IPS-NIHi11 (cell line): ENCODE measurements at regions not wholly inside any gene's neighbourhood (a gene's known extent, or its start where the extent isn't known, plus 50 kb on each side); places are given as distances from the start of the nearest gene placed in this dataset.

ENCODE experiments used
- DNase-seq: peaks from one replicate; pipeline ENCODE4 v3.0.0; 2012; ENCODE audit warnings: mixed read lengths, low spot score

DNA sequence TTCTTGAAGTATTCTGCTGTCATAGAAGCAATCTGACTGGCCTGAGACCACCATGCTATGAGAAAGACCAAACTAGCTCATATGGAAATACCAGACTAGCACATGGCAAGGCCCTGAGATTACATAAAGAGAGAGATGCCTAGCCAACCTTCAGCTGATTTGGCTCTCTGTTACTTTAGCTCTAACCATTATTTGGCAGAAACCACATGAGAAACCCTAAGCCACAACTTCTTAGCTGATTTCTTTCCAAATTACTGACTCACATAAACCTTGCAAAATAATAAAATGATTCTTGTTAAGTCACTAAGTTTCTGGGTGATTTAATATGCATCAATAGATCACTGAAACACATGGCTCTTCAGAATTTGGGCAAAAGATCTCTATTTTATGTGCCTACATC, 295.0 kb upstream of the ZNF521 start:
- DNase-seq: no peak

GRCh38 chr18:25639596-25639995, 287.6 kb upstream of the ZNF521 start:
- no peak for DNase-seq

DNA sequence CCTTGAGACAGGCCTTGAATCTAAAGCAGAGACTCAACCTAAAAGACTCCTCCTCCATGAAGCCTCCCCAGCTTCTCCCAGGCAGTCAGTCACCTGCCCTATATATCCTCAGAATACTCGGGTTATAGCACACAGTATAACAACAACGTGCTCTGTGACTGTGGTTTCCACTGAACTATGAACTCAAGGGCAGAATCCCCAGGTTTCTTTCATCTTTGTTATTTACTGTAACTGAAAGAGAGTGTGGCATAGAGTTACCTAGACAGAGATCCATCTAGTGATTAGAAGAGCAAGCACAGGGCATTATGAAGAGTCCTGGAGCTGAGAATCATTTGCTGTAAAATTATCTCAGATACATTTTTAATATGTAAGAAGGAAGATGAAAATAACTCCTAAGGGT, 281.6 kb upstream of the ZNF521 start:
- no peak for DNase-seq

- no peak for DNase-seq
These were observed 278.7 kb upstream of the ZNF521 start for GRCh38 chr18:25630682-25631081.

DNA sequence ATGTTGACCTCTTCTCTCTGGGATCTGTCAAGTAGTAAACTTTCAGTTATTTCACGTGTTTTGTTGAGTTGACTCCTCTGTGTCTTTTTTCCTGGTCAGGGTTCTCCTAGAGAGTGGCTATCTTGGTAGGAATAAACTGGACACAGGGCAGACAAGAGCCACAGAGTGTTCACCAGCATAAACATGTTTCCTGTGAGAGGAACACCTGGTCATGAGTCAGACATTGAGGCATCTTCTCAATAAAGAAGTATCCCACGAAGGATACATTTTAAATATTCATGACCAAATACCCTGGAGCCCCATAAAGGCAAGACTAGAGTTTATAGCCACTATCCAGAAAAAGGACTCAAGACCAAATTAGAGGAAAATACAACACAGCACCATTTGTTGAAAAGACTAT, 269.7 kb upstream of the ZNF521 start:
- DNase-seq: no peak

DNA sequence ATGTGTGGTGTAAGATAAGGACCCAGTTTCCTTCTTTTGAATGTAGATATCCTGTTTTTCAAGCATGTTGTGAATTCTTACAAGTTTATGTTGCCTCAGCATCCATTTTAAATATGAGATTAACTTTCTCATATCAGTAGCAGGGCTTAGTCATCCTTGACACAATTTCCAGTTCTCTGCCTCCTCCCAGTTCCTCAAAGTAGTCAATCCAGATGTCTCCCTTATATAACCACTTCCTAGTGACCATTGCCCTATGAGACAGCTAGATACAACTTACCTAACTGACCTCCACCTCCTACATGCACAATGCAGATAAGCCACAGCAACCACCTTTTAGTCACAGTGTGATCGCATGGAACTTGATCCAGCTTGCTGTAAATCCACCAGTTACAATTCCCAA, 269.2 kb upstream of the ZNF521 start:
- no peak for DNase-seq

DNA sequence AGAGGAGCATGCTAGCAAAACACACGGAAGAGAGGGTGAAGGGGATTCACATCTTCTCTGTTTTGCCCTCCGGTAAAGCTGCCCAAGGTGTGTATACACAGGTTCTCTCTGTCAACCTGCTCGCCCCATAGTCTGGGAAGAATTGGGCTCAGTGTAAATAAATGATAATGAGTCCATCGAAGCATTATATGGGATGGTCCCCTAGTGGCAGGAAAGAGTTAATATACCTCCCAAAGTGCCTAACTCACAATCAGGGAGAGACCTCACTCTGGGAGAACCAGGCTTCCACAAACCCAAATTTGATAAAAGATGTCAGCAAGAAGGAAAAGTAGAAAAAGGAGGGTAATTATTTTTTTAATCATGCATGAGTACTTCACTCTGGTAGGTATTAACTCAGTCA, 262.2 kb upstream of the ZNF521 start:
- no peak for DNase-seq

GRCh38 chr18:25612466-25612865, 260.5 kb upstream of the ZNF521 start:
- no peak for DNase-seq

DNA sequence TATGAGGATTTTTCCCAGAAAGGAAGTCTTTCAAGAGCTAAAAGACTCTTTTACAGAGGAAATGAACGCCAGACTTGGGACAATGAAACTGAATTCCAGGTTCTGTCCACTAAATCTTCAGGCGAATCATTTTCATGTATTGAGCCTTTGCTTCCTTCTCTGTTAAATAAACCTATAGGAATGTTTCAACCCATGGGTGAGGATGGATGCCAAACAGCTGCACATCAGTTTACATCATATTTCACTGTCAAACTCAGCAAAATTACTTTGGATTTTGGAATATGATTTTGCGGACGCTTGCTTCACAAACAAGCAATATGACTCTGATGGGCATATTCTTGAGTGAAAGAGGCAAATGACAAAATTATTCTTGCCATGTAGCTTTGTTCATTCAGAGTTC, 256.1 kb upstream of the ZNF521 start:
- DNase-seq: no peak

DNA sequence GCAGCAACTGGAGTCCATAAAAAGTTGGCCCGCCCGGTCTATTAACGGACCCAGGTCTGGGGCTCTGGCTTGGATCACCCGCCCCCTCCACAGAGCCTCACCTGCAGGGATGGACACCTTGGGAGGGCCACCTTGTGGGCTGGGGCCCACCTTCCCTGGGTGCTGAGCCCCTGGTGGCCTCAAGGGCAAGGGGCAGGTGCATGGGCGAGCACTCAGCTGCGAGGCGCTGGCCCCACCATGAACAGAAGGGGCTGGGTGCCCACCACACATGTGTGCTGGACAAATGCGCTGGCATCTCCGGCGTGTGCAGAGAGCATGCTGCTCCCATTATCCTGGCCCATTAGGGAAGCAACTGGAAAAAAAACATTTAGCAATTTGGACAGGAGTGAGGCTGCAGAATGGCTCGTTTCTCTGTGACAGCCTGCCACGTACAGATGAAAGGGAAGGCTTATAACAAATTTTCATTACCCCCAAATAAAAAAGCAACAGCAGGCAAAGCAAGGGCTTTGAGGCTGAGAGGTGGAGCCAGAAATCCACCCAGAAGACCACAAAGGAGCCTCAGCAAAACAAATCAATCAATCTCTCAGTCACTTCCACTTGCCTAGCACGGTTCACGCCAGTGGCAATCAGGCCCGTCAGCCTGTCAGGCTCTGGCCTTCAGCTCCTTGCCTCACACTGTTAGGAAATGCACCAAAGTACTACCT, 253.1 kb upstream of the ZNF521 start:
- DNase-seq: no peak

DNA sequence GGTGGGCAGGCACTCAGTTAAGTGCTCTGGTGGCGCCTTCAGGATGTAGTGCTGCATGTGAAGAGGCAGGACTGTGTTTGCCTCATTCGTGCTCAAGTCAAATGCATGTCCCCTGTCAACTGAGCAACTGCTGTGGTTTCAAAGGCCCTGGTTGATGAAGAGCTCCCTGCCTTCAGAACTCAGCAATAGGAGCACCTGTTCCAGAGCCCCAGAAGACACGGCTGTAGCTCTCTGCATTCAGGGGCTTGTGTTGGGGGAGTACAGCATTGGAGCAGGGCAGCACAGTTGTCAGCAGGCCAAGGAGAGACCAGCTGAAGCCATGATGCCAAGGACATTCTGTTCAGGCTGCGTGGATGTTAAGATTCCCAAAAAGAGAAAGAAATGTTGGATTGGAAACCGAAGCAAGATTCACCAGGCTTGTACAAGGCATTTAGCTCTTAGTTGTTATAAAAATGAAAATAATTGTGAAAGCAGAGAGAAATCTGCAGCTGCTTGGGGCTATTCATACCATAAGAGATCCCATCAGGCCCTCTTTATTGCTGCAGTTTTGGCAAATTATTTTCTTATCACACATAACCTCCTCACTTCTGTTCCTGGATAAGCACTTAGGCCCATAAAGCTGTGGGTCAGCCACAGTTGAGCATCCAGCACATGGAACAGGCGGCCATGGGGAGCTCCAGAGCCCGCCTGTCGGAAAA, 252.4 kb upstream of the ZNF521 start:
- no peak for DNase-seq

GRCh38 chr18:25599443-25599842, 247.5 kb upstream of the ZNF521 start:
- DNase-seq: no peak

DNA sequence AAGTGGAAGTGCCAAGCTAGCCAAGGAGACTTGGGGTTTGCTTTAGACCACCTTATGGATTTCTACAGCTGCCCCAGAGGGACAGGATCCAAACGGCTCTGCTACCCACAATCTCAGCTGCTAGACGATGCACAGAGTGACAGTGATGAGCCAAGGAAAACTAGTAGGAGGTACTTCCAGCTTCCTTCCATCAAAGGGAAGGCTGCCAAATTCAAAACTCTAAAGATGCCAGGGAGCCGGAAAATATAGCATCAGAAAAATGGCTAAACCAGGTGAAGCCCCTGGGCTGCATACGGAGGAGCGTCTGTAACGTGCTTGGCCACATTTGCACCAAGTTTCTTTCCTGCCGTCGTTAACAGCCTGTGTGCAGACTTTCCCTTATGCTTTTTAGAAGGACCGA, 245.5 kb upstream of the ZNF521 start:
- DNase-seq: no peak

DNA sequence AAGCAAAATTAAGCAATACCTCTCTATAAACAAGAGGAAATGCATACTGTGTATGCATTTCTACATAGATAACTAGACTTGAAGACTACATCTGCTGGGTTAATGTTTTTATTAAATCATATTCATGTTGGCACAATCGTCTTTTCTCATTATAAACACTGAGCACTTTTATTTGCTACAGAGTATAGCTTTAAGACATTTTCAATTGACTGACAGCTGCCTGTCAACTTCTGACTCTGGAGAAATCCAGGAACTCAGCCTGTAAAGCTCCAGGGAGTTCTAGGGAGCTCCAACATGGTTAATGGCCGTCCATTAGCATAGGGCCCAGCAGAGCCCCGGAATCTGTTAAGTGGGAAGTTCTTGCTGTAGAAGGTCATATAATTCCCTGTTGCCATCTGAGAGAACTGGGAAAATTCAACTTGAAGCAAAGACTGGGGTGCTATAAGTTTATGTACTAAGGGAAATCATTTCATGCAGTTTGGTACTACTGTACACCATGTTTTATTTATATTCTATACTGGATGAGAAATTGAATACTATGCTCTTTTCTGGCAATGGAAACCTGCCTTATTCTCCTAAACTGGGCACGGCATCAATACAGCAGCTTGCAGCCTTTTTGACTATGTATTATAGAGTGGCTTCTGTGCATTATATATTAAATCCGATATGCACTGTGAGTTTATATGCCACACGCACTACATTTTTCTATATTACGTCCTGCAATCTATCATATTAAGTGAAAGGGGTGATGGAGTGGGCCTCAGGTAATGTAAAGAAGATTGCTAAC, 243.5 kb upstream of the ZNF521 start:
- no peak for DNase-seq

GRCh38 chr18:25594351-25594750, 242.4 kb upstream of the ZNF521 start:
- DNase-seq: no peak

GRCh38 chr18:25592804-25593360, 240.9 kb upstream of the ZNF521 start:
- DNase-seq: no peak

DNA sequence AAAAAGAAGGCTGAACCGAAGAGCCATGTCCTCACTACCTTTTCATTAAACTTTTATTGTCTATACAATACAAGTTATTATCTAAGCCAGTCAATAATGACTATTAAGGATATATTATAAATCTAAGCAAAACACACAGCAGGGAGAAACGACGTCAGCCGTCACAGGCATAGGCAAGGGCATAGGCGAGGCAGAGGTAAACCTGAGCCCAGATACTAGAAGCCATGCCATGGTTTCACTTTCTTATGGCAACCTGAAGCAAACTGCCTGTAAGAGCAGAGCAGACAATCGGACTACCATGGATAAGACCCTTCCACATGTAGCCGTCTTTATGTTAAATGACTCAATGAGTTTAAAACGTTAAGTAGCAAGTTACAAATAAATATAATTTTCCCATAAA, 238.5 kb upstream of the ZNF521 start:
- DNase-seq: no peak

- DNase-seq: no peak
These were observed 235.6 kb upstream of the ZNF521 start for GRCh38 chr18:25587545-25587944.

DNA sequence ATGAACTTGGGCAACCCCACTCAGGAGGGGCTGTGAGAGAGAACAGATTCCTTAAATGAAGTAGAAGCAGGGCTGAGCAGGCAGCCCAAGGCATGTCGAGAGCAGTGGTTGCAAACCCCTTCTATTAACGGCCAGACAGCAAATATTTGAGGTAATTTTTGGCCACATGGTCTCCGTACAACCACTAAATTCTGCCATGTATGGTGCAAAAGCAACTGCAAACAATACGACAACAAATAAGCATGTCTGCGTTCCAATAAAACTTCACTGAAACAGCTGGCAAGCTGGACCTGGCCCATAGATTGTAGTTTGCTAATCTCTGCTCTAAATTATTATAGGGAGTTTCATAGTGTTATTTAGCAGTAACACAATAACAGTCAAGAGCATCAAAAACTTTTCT, 217.0 kb upstream of the ZNF521 start:
- DNase-seq: no peak

DNA sequence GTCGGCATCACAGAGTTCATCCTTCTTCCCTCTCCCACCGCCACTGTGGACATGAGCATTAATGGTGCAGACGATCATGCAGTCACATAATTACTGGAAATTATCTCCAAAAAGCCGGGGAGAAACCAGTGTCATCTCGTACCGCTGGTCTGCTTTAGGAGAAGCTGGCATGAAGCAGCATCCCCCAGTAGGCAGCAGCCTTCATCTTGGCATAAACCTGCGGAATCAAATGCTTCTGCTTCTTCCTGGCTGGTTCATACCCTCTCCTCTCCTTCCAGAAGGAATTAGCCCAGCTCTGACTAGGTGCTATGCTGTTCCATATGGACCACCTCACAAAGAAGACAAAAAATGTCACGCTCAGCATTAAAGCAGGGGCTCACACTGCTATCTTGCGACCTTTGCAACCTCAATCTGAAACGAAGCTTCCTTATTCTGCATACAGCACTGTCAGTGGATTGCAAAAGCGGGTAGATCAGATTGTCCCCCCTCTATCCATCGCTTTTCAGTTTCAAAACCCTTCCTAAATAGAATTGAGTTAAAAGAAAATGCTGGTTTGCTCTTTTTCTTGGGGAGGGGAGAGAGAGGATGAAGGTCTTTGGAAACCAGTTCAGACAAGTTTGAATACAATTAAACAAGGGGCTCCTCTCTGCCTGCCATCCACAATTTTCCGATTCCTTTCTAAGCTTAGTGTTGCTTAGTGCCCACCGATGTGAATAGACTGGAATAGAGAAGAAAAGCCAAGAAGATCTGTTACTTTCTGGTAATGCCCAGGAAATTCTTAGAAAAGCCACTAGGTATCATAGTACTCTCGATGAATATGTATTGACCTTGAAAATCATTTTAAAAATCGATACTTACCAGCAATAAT, 212.1 kb upstream of the ZNF521 start:
- DNase-seq: no peak

DNA sequence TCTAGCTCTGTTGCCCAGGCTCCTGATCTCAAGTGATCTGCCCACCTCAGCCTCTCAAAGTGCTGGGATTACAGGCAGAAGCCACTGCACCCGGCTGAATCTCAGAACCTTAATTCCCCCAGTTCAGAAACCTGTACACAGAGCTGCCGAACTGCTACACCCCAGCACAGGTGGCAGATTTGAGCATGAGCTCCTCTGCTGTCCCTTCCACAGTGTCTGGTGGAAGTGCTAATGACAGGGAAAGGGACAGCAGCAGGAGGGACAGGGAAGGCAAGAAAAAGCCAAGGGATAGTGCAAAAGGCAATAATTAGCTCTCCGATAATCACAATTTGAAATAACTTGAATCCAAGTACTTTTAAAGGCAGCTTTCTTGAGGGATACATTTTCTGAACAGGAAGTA, 211.4 kb upstream of the ZNF521 start:
- DNase-seq: no peak

GRCh38 chr18:25561918-25562317, 210.0 kb upstream of the ZNF521 start:
- peak; percentile 30 for DNase-seq
